ENCODE measurements at regions not wholly inside any gene's neighbourhood (a gene's known extent, or its start where the extent isn't known, plus 50 kb on each side); places are given as distances from the start of the nearest gene placed in this dataset.

DNA sequence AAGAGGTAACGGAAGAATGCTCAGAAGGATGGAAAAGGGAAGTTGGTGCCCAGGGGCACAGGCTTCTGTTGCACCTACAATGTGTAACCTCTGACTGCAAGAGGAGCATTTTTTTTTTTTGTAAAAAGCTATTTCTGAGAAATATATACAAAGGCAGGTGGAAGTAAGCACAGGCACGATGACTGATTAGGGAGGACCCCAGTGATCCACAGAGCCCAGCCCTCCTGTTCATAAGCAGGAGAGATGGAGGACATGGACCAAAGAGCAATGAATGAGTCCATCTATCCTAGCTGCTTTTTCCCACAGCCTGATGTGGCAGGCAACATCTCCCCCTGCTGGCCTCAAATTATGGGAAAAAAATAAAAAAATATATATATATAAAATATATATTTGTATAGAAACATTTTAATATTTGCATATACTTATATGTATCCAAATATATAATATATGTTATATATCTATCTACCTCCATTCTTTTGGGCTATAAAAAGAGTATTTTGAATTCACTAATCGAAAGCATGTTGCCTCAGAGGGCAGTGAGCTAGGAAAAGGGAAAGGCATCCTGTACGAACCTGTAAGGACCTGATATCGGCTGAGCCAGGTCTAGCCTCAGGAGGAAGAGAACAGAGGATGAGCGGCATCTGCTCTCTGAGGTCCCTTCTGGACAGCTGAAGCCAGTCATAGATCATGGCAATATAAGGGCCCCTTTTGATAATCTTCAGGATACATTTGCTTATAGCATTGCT lies 166.0 kb upstream of the STK17B start:
- ChIA-PET POLR2A (no interaction called here), CTCF (interaction anchor here (0.6 to 2.3 kb wide), 6 partner anchors 21 to 259 kb away, joined by 3 to 7 read pairs (median 4); no protein-coding TSS in a partner anchor)
- DNase-seq (ENCODE audit: extremely low spot score) = peak; percentile 57
- TF ChIP-seq FOXM1 (IDR thresholded peaks at IDR 0.05; ENCODE audit: borderline replicate concordance) = no peak
- TF ChIP-seq, protein P1, sequence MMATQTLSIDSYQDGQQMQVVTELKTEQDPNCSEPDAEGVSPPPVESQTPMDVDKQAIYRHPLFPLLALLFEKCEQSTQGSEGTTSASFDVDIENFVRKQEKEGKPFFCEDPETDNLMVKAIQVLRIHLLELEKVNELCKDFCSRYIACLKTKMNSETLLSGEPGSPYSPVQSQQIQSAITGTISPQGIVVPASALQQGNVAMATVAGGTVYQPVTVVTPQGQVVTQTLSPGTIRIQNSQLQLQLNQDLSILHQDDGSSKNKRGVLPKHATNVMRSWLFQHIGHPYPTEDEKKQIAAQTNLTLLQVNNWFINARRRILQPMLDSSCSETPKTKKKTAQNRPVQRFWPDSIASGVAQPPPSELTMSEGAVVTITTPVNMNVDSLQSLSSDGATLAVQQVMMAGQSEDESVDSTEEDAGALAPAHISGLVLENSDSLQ (IDR thresholded peaks at IDR 0.05) = no peak
- TF ChIP-seq BHLHE40 (IDR thresholded peaks at IDR 0.05; ENCODE audit: borderline replicate concordance) = no peak
- TF ChIP-seq ZNF384 (IDR thresholded peaks at IDR 0.05) = no peak
- no peak for TF ChIP-seq FOXA1 (IDR thresholded peaks at IDR 0.05)
- no peak for TF ChIP-seq ARNT (IDR thresholded peaks at IDR 0.05)
- TF ChIP-seq LEF1 (IDR thresholded peaks at IDR 0.05; ENCODE audit: borderline replicate concordance) = no peak
- TF ChIP-seq CTBP1 (IDR thresholded peaks at IDR 0.05; ENCODE audit: borderline replicate concordance) = no peak
- no peak for TF ChIP-seq ELF4 (IDR thresholded peaks at IDR 0.05)
- TF ChIP-seq HDGF (IDR thresholded peaks at IDR 0.05; ENCODE audit: borderline replicate concordance) = no peak
- TF ChIP-seq SP1 (IDR thresholded peaks at IDR 0.05) = no peak
- TF ChIP-seq NFRKB (IDR thresholded peaks at IDR 0.05) = no peak
- no peak for TF ChIP-seq L3MBTL2 (conservative IDR thresholded peaks at IDR 0.05)
- no peak for TF ChIP-seq SUZ12 (IDR thresholded peaks at IDR 0.05)
- TF ChIP-seq FOXK2 (IDR thresholded peaks at IDR 0.05) = no peak

- CTCF ChIA-PET = interaction anchor here (0.6 to 1.4 kb wide), 2 partner anchors 37 to 115 kb away, joined by 3 to 4 read pairs; no protein-coding TSS in a partner anchor
- TF ChIP-seq FOXM1 (IDR thresholded peaks at IDR 0.05; ENCODE audit: borderline replicate concordance) = no peak
- TF ChIP-seq SP1 (IDR thresholded peaks at IDR 0.05) = no peak
- TF ChIP-seq, protein P1 (IDR thresholded peaks at IDR 0.05) = no peak
- no peak for TF ChIP-seq L3MBTL2 (conservative IDR thresholded peaks at IDR 0.05)
- TF ChIP-seq NFRKB (IDR thresholded peaks at IDR 0.05) = no peak
- POLR2A ChIA-PET = no interaction called here
- no peak for DNase-seq (ENCODE audit: extremely low spot score)
Measured at GRCh38 chr2:196338440-196338839, 167.1 kb upstream of the STK17B start.

- ChIA-PET POLR2A (no interaction called here), CTCF (interaction anchor here (0.5 kb wide), 1 partner anchor 267 kb away, joined by 6 read pairs; no protein-coding TSS in a partner anchor)
- TF ChIP-seq ELF4 (IDR thresholded peaks at IDR 0.05) = no peak
- TF ChIP-seq SP1 (IDR thresholded peaks at IDR 0.05) = no peak
- no peak for TF ChIP-seq L3MBTL2 (conservative IDR thresholded peaks at IDR 0.05)
- no peak for TF ChIP-seq FOXA1 (IDR thresholded peaks at IDR 0.05)
- no peak for TF ChIP-seq HDGF (IDR thresholded peaks at IDR 0.05; ENCODE audit: borderline replicate concordance)
- TF ChIP-seq CTBP1 (IDR thresholded peaks at IDR 0.05; ENCODE audit: borderline replicate concordance) = no peak
- TF ChIP-seq TARDBP (IDR thresholded peaks at IDR 0.05) = no peak
- no peak for TF ChIP-seq FOXK2 (IDR thresholded peaks at IDR 0.05)
- TF ChIP-seq FOXM1 (IDR thresholded peaks at IDR 0.05; ENCODE audit: borderline replicate concordance) = no peak
- no peak for TF ChIP-seq ZNF384 (IDR thresholded peaks at IDR 0.05)
- TF ChIP-seq, protein P1 (IDR thresholded peaks at IDR 0.05) = no peak
- no peak for DNase-seq (ENCODE audit: extremely low spot score)
Measured at GRCh38 chr2:196341277-196341841, 170.0 kb upstream of the STK17B start.

- ChIA-PET CTCF (no interaction called here), POLR2A (no interaction called here)
- TF ChIP-seq ZNF384 (IDR thresholded peaks at IDR 0.05) (no peak), ELF4 (IDR thresholded peaks at IDR 0.05) (no peak), FOXA1 (IDR thresholded peaks at IDR 0.05) (no peak), NFRKB (IDR thresholded peaks at IDR 0.05) (no peak), TARDBP (IDR thresholded peaks at IDR 0.05) (no peak), CTBP1 (IDR thresholded peaks at IDR 0.05; ENCODE audit: borderline replicate concordance) (no peak), LEF1 (IDR thresholded peaks at IDR 0.05; ENCODE audit: borderline replicate concordance) (no peak), FOXM1 (IDR thresholded peaks at IDR 0.05; ENCODE audit: borderline replicate concordance) (no peak), L3MBTL2 (conservative IDR thresholded peaks at IDR 0.05) (no peak), SP1 (IDR thresholded peaks at IDR 0.05) (no peak), ARNT (IDR thresholded peaks at IDR 0.05) (no peak), HDGF (IDR thresholded peaks at IDR 0.05; ENCODE audit: borderline replicate concordance) (no peak), FOXK2 (IDR thresholded peaks at IDR 0.05) (no peak), SUZ12 (IDR thresholded peaks at IDR 0.05) (no peak), BHLHE40 (IDR thresholded peaks at IDR 0.05; ENCODE audit: borderline replicate concordance) (no peak)
- TF ChIP-seq, protein P1 (IDR thresholded peaks at IDR 0.05) = no peak
- no peak for DNase-seq (ENCODE audit: extremely low spot score)
Measured at GRCh38 chr2:196344397-196344796, 173.0 kb upstream of the STK17B start.

DNA sequence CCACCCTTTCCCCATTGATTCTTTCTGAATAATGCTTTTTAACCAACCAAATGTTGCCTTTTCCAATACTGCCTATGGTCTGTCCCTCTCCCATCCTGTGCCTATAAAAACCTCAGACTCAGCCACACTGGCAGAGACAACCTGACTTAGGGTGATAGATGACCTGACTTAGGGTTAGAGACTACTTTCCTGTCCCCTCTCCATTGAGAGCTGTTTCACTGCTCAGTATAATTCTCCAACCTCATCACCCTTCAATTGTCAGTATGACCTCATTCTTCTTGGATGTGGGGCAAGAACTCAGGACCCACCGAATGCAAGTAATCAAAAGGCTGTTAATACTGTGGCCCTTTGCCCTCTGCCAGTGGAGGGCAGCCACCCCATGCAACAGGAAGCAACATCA lies 182.3 kb upstream of the STK17B start:
- ChIA-PET CTCF (no interaction called here), POLR2A (no interaction called here)
- TF ChIP-seq BHLHE40 (IDR thresholded peaks at IDR 0.05; ENCODE audit: borderline replicate concordance) (no peak), LEF1 (IDR thresholded peaks at IDR 0.05; ENCODE audit: borderline replicate concordance) (no peak), L3MBTL2 (conservative IDR thresholded peaks at IDR 0.05) (no peak), FOXK2 (IDR thresholded peaks at IDR 0.05) (no peak), FOXM1 (IDR thresholded peaks at IDR 0.05; ENCODE audit: borderline replicate concordance) (no peak), FOXA1 (IDR thresholded peaks at IDR 0.05) (no peak), NFRKB (IDR thresholded peaks at IDR 0.05) (no peak), ELF4 (IDR thresholded peaks at IDR 0.05) (no peak), SUZ12 (IDR thresholded peaks at IDR 0.05) (no peak), CTBP1 (IDR thresholded peaks at IDR 0.05; ENCODE audit: borderline replicate concordance) (no peak), TARDBP (IDR thresholded peaks at IDR 0.05) (no peak), SP1 (IDR thresholded peaks at IDR 0.05) (no peak), ARNT (IDR thresholded peaks at IDR 0.05) (no peak), HDGF (IDR thresholded peaks at IDR 0.05; ENCODE audit: borderline replicate concordance) (no peak)
- TF ChIP-seq, protein P1 (IDR thresholded peaks at IDR 0.05) = no peak
- no peak for DNase-seq (ENCODE audit: extremely low spot score)

All from HEK293T (cell line).